ENCODE measurements at regions not wholly inside any gene's neighbourhood (a gene's known extent, or its start where the extent isn't known, plus 50 kb on each side); places are given as distances from the start of the nearest gene placed in this dataset.
"Not testable (repeated sequence)": the region's sequence is repeated elsewhere in the genome, so short reads cannot be mapped to it uniquely, and the experiment has no call there.

GRCh38 chr6:6826095-6826901 is 237.8 kb downstream of the LY86 start:
- H3K4me1 Mint-ChIP-seq, result no peaks in the 10 kb centered on the region
- no peak overlapping the region for H3K27ac Mint-ChIP-seq (ENCODE audit: unreplicated experiment)
- H3K9me3 Mint-ChIP-seq, result no peaks in the 10 kb centered on the region
- peaks cover 12% of the 10 kb centered on the region for H3K27me3 Mint-ChIP-seq (ENCODE audit: low read depth)
- no peak for DNase-seq (ENCODE audit: low read depth, low spot score)
- no peak for TF ChIP-seq CTCF (conservative IDR thresholded peaks at IDR 0.05)
- H3K4me3 Mint-ChIP-seq, result no peak overlapping the region
- H3K36me3 Mint-ChIP-seq (ENCODE audit: low read depth), result no peaks in the 10 kb centered on the region

- Mint-ChIP-seq H3K4me3 (no peak overlapping the region), H3K4me1 (no peaks in the 10 kb centered on the region), H3K36me3 (ENCODE audit: low read depth) (no peaks in the 10 kb centered on the region), H3K27ac (ENCODE audit: unreplicated experiment) (no peak overlapping the region), H3K9me3 (no peaks in the 10 kb centered on the region), H3K27me3 (ENCODE audit: low read depth) (peaks cover 12% of the 10 kb centered on the region)
- no peak for TF ChIP-seq CTCF (conservative IDR thresholded peaks at IDR 0.05)
- no peak for DNase-seq (ENCODE audit: low read depth, low spot score)
These were observed 238.4 kb downstream of the LY86 start for GRCh38 chr6:6826961-6827360.

- Mint-ChIP-seq H3K27me3 (ENCODE audit: low read depth) (peaks cover 7% of the 10 kb centered on the region), H3K4me1 (no peaks in the 10 kb centered on the region), H3K4me3 (no peak overlapping the region), H3K36me3 (ENCODE audit: low read depth) (no peaks in the 10 kb centered on the region), H3K27ac (ENCODE audit: unreplicated experiment) (no peak overlapping the region), H3K9me3 (no peaks in the 10 kb centered on the region)
- DNase-seq (ENCODE audit: low read depth, low spot score), result no peak
- no peak for TF ChIP-seq CTCF (conservative IDR thresholded peaks at IDR 0.05)
These were observed 241.6 kb downstream of the LY86 start for GRCh38 chr6:6829872-6830685.

- DNase-seq (ENCODE audit: low read depth, low spot score); H3K27ac Mint-ChIP-seq (ENCODE audit: unreplicated experiment); H3K27me3 Mint-ChIP-seq (ENCODE audit: low read depth); H3K9me3 Mint-ChIP-seq; H3K4me1 Mint-ChIP-seq; H3K4me3 Mint-ChIP-seq; H3K36me3 Mint-ChIP-seq (ENCODE audit: low read depth): not testable (repeated sequence)
These were observed 242.2 kb downstream of the LY86 start for GRCh38 chr6:6830686-6831063.

- no peak overlapping the region for H3K4me3 Mint-ChIP-seq
These were observed 243.9 kb downstream of the LY86 start for GRCh38 chr6:6832439-6832838.

More at GRCh38 chr6:6832439-6832838, 243.9 kb downstream of the LY86 start:
- no peaks in the 10 kb centered on the region for H3K9me3 Mint-ChIP-seq
- no peak for TF ChIP-seq CTCF (conservative IDR thresholded peaks at IDR 0.05)
- H3K4me1 Mint-ChIP-seq, result no peaks in the 10 kb centered on the region
- peaks cover 14% of the 10 kb centered on the region for H3K27me3 Mint-ChIP-seq (ENCODE audit: low read depth)
- H3K27ac Mint-ChIP-seq (ENCODE audit: unreplicated experiment), result no peak overlapping the region
- no peak for DNase-seq (ENCODE audit: low read depth, low spot score)
- no peaks in the 10 kb centered on the region for H3K36me3 Mint-ChIP-seq (ENCODE audit: low read depth)
